HG03565 (cell line): ENCODE measurements at regions not wholly inside any gene's neighbourhood (a gene's known extent, or its start where the extent isn't known, plus 50 kb on each side); places are given as distances from the start of the nearest gene placed in this dataset.
"Not testable (repeated sequence)": the region's sequence is repeated elsewhere in the genome, so short reads cannot be mapped to it uniquely, and the experiment has no call there.

Source experiments
- ATAC-seq: cut with Tn5 transposase; IDR thresholded peaks from one replicate; pipeline ENCODE4 v1.9.1; 2021; ENCODE audit warnings: mild to moderate bottlenecking, moderate library complexity; ENCODE audit not compliant: unreplicated experiment

DNA sequence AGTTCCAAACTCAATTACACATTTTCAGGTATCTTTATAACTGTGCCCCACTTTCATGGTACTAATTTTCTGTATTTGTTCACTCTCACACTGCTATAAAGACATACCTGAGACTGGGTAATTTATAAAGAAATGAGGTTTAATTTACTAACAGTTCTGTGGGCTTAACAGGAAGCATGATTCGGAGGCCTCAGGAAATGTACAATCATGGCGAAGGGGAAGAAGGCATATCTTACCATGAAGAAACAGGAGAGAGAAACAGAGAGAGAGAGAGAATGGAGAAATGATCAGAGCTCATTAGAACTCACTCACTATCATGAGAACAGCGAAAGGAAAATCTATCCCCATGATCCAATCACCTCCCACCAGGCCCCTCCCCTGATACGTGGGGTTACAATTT is 874.1 kb upstream of the B3GALT2 start:
- ATAC-seq: no peak

DNA sequence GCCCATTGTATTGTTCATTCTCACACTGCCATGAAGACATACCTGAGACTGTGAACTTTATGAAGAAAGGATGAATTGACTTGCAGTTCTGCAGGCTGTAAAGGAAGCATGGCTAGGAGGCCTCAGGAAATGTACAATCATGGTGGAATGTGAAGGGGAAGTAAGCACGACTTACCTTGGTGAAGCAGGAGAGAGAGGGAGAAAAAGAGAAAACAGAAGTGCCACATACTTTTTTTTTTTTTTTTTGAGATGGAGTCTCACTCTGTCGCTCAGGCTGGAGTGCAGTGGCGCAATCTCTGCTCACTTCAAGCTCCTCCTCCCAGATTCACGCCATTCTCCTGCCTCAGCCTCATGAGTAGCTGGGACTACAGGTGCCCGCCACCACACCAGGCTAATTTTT is 871.9 kb upstream of the B3GALT2 start:
- not testable (repeated sequence) for ATAC-seq

DNA sequence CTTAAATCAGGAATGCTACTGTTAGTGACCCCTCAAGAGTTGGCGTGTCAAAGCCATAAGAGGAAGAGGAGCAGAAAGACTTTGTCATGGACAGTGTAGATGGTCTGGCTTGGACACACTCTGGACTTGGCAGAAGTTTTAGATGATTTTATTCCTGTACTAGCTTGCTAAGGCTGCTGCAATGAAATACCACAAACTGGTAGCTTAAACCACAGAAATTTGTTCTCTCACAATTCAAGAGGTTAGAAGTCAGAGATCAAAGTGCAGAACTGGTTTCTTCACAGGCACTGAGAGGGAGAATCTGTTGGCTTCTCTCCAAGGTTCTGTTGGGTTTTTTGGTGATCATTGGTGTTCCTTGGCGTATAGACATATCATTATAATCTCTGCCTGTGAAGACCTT is 869.8 kb upstream of the B3GALT2 start:
- ATAC-seq: no peak

DNA sequence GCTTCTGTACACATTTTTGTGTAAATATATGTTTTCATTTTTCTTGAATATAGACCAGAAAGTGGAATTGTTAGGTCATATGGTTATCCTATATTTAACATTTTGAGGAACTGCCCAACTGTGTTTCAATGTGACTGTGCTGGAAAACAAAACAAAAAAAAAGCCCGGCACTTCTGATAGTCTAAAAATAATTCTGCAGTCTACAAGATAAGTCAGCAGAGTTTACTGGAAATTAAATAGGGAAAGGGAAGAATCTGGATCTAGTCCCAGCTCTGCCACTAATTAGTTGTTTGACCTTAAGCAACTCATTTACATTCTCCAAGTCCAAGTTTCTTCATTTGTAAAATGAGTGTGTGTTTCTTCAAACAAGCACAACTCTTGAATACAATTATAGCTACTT is 869.1 kb upstream of the B3GALT2 start:
- ATAC-seq: no peak

DNA sequence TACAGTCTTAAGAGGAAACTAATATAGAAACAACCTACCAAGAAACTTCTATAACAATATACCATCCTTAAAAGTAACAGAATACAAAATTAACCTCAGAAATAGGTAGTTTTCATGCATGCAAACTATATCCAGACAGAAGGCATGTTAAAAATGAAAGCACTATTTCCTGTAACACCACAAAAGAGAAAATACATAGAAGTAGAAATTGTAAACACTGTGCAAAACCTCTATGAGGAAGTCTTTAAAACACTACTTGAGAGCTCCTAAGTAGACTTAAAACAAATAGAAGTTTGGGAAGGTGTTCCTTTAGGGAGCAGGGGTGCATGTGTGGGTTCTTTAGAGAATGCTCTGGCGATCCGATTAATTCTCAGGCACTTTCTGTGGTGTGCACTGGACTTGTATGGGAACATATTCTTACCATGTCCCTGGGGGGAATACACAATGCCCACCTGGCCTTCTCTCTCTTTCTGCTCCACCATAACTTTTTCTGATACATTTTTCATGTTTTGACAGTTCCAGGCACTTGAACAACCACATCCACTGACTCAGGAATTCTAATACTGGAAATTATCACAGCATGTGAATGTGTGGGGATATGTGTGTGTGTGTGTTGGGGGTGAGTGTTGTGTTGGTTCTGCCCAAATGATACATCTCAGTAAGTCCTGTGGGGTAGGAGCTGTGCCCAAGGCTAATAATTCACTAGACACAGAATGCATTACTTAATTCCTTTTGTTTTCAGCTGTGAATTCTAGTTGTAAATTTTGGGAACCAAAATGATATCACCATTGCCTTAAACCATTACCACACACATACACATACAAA is 866.3 kb upstream of the B3GALT2 start:
- ATAC-seq: peak; percentile 49

DNA sequence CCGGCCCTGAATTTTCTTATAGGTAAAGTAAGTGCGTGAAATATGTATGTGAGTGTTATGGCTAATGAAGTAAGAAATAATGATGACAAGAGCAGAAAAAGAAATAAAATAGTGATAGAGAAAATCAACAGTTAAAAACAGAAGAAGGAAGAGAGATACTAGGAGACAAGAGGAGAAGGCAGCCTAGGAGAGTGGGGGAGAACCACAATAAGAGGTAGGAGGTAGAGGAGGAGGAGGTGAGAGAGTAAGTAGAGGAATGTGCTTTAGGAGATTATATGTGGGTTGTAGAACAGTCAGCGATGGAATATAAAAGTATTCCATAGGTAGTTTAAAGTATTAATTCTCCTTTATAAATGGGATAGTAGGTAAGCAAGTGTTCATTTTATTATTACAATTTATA is 861.5 kb upstream of the B3GALT2 start:
- no peak for ATAC-seq

DNA sequence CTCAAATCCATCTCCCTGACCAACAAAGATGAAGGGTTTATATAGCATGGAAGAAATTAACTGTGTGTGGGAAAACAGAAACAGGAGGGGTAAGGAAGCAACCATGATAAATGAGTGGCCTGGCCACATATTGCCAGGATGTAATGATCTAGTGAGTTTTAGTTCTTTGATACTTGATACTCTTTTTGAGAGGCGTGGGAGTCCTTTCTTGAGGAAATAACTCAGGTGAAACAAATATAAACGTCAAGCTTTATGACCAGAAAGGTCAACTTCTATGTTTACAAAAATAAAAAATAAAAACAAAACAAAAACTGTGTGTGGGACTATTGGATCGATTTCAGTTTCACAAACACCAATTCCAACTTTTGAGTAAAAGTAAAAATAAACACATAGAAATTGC is 860.8 kb upstream of the B3GALT2 start:
- no peak for ATAC-seq

DNA sequence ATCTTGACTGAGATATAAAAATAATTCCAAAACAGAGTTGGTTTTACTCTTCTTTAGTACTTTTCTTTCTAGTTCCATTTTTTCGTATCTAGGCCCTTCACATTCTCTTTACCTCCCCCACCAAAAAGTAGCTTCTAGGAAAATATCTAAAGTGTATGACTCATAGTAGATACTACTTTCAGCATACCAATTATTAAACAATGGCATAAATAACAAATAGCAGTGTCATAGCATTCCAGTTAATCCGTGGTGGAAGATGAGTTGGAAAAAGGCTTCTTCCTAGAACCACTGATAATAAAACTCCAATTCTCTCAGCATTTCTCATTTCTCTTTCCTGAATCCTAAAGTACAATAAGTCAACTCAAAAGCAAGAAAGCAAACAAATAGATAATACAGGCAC is 859.0 kb upstream of the B3GALT2 start:
- no peak for ATAC-seq

DNA sequence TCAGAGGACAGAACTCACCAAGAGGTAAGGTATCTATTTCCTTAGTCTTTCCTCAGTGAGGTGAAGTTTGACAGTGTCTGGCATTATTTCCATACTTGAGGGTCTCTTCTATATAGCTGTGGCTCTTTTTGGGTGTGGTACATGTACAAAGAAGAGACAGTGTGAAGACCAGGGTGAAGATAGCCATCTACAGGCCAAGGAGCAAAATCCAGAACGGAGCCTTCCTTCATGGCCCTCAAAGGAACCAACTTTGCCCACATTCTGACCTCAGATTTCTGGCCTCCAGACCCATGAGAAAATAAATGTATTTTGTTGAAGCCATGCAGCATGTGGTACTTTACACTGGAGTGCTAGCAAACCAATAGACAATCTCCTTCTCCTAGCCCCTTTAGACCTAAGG is 858.5 kb upstream of the B3GALT2 start:
- ATAC-seq: no peak

DNA sequence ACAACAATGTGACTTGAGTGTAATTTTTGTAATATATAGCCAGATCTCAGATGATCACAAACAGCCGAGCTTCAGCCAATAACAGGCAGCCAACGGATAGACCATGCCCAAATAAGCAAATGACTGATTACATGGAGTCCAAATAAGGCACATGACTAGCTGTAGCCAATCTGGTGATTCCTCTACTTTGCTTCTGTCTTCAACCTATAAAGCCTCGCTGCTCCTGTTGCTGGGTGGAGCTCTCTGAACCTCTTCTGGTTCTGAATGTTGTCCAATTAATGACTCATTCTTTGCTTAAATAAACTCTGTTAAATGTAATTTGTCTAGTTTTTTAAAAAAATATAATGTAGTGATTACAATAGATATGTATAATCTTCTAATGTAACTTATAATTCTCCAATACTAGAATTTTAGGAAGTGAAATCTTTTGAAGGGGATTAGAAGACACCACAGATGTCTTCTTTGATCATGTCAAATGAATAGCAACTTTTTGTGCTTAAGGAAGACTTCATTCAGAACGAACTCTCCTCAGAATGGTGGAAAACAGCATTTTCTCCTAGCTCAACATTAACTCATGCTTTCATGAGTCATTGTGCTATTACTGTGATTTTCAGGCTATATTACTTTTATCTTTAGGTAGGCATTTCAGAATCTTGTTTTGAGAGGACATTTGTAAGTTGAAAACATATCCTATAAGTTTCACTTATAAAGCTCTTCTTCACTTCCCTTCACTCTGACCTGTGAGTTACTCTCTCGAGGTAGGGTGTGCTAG is 857.8 kb upstream of the B3GALT2 start:
- no peak for ATAC-seq

DNA sequence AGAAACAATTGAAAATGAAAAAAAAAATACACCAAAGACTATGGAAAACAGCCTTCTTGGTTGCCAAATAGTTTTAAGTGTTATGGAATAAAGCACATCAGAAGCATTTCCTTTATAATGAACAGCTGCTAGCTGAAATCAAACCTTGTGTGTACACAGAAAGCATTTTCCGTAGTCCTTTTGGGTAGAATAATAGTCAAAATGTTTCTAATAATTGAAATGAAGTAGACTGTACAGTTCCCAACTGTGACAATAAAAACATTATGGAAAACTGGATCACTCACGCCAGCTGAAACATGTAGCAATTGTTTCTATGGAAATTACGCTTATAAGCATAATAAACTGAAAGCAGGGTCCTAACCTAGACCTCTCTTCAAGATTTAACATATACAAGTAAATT is 856.3 kb upstream of the B3GALT2 start:
- ATAC-seq: no peak

DNA sequence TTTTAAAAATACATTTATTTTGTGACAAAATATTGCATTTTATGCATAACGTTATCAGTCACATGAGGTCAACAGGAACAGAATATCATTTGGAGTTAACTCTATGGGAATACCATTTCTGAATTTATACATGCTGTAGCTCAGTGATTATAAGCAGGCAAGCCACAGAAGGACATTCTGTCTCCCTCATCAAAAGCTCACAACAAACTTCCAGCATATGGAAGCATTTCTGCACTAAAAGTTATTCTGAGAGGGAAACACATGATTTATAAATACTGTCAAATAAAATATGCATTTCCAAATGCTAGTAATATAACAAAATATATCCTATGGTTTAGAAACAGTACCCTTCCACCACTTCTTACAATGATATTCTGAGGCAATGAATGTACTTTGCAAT is 854.1 kb upstream of the B3GALT2 start:
- ATAC-seq: no peak

DNA sequence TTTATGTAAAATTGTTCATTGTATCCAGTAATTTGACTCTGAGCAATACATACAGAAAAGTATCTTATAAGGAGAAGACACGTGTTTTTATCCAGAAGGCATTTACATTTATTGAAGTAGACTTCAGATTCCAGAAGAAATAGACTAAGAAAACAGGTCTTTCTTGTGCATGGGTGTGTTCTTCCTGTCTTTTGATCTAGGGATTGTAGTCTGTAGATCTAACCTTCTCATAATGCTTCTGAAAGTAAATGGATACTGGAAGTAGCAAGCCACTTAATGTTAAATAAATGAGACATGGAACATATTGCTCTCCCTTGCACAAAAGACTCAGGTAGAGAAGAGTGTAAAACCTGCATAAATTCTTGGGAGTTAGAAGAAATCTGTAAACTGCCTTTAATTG is 853.2 kb upstream of the B3GALT2 start:
- ATAC-seq: no peak

DNA sequence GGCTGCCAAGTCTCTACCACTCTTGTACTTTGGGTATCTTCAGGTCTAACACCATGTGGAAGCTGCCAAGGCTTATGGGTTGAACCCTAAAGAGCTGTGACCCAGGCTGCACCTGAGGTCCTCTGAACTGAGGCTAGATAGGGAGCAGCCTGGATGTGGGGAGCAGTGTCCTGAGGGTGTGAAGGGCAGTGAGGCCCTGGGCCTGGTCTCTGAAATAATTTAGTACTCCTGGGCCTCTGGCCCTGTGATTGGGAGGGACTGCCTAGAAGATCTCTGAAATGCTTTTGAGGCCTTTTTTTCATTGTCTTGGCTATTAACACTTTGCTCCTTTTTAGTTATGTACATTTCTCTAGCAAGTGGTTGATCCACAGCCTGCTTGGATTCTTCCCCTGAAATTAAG is 847.2 kb upstream of the B3GALT2 start:
- no peak for ATAC-seq

DNA sequence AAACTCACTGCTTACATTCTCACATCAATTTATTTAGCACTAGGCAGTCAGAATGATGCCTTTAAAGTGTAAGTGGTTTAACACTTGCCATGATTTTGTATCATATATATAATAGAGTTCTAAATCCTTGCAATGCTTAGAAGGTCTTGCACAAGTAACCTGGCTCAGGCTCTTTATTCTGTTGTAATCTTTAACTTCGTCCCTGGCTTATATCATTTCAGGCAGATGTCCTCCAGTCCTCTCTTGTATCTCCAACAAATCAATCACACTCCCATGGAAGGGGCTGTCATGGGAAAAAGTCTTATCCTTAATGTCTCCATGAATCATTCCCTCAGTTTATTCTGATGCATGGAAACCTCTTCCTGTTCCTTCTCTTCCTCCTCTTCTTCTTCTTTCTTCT is 841.6 kb upstream of the B3GALT2 start:
- no peak for ATAC-seq

DNA sequence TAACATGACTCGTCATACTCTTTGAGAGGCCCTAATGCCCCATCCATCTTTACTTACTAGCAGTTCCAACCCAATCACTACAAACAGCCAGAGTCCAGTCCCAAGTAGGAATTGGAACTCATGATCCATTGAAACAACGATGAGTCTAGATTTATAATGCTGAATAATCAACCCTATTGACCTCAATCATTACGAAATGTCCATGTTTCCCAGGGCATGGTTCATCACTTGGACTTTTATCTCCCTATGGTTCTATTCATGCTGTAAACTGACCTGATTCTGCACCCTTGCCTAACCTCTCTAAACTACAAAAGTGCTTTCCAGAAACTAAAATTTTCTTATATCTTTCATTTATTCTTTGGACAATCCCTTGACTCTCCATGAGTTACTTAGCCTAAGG is 840.0 kb upstream of the B3GALT2 start:
- ATAC-seq: no peak

DNA sequence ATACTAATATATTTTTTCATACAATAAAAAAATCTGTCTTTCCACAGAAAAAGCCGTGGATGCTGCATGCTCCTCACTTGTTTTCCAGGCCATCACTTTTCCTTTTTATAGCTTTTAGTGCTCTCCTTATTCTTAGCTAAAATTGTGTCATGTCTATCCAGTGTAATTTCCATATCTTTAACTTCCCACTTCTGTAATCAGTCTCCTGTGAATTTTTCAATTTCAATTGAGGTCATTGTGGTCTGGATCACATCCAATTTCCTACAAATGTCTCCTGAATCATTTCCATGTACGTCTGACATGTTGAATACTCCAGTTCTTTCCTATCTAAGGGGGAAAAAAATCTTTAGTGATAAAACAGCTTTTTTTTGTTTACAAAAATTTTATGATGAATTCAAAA is 838.2 kb upstream of the B3GALT2 start:
- no peak for ATAC-seq

DNA sequence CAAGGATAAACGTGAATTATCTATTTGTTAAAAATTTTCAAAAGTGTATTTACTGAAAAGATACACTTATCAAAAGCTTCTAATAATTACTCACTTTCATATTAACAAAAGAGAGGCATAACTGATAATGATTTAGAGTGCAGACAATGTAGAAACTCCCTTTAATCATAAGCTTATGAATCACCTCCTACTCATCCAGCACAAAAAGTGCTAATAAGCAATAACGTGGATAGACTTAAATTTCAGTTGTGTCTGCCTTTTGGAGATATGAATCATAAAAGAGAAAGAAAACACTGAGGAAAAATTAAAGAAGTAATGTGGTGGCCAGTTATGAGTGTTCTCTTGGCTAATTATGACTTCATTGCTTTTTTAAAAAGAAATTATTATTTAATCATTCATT is 827.6 kb upstream of the B3GALT2 start:
- no peak for ATAC-seq

DNA sequence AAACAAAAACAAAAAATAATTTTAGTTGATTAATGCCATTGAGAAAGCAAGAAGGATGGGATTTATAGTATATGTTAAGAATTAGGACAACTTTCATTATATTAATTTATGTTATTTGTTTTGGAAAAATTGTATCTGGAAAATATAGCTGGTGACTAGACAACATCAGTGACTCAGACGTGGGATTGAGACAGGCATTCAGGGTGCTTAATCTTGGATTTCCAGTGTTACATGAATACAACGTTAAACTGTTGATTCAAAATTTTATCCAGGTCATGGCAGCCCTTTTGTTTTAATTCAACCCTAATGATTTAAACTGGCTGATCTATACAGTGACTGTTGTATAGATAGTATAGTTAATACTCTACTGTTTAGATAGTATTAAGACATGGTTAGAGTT is 827.1 kb upstream of the B3GALT2 start:
- no peak for ATAC-seq

DNA sequence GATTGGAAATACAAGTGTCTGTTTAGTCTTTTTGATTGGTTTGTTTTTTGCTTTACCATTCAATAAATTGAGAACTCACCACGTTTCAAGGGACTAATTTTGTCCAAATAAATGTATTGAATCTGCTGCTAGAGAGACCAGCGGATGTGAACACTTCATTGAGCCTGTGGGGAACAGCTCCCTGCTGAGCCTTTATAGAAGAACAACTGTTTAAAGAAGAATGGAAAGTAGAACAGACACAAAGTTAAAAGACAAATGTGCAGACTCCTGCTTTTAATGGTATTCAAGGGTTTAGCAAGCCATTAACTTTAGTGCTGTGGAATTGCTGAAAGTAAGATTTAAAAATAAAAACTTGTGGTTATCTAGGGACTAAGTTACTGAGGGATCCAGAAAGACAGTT is 817.7 kb upstream of the B3GALT2 start:
- no peak for ATAC-seq

DNA sequence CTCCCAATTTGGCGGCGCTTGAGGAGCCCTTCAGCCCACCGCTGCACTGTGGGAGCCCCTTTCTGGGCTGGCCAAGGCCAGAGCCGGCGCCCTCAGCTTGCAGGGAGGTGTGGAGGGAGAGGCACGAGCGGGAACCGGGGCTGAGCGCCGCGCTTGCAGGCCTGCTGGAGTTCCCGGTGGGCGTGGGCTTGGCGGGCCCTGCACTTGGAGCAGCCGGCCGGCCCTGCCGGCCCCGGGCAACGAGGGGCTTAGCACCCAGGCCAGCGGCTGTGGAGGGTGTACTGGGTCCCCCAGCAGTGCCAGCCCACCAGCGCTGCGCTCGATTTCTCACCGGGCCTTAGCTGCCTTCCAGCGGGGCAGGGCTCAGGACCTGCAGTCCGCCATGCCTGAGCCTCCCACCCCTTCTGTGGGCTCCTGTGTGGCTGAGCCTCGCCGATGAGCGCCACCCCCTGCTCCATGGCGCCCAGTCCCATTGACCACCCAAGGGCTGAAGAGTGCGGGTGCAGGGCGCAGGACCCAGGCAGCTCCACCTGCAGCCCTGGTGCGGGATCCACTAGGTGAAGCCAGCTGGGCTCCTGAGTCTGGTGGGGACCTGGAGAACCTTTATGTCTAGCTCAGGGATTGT is 815.4 kb upstream of the B3GALT2 start:
- ATAC-seq: not testable (repeated sequence)

DNA sequence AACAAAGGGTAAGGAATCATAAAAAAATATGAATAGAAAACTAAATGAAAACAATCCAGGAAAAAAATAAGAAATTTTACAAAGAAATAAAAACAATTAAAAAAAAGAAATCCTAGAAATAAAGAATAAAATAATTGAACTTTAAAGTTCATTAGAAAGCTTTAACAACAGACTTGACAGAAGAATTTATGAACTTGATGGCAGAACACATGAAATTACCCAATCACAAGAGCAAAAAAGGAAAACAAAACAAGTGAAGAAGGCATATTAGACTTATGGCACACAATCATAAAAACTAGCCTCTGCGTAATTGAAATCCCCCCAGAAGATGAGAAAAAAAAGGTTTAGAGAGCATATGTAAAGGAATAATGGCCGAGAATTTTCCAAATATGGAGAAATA is 802.5 kb upstream of the B3GALT2 start:
- ATAC-seq: no peak
